MM.1S (cell line): ENCODE measurements at regions not wholly inside any gene's neighbourhood (a gene's known extent, or its start where the extent isn't known, plus 50 kb on each side); places are given as distances from the start of the nearest gene placed in this dataset.

Experiments
- DNase-seq: peaks from one replicate; pipeline ENCODE4 v3.0.0-alpha.2; 2015
- H2AFZ ChIP-seq: fragments of 300-600 bp; sonication (generic); 2 replicates; pipeline ENCODE4 v1.6.0; 2016; ENCODE audit warnings: antibody characterized with exemption, low read length
- H3F3A ChIP-seq: fragments of 300-600 bp; sonication (generic); 2 replicates; pipeline ENCODE4 v1.6.1; 2016; ENCODE audit warnings: mild to moderate bottlenecking, antibody characterized with exemption, low read length, moderate library complexity, mixed read lengths; ENCODE audit not compliant: insufficient read depth
- H3K27ac ChIP-seq: fragments of 300-600 bp; sonication (generic); 2 replicates; pipeline ENCODE4 v1.5.1; 2016; ENCODE audit warnings: mild to moderate bottlenecking, low read length
- H3K27me3 ChIP-seq: fragments of 300-600 bp; sonication (generic); replicated peaks from 2 replicates; pipeline ENCODE4 v1.6.0; 2016; ENCODE audit warnings: low read length; ENCODE audit not compliant: insufficient read depth
- H3K36me3 ChIP-seq: fragments of 300-600 bp; sonication (generic); replicated peaks from 2 replicates; pipeline ENCODE4 v1.6.1; 2016; ENCODE audit warnings: mild to moderate bottlenecking, low read length, mixed read lengths; ENCODE audit not compliant: insufficient read depth
- H3K4me1 ChIP-seq: fragments of 300-600 bp; sonication (generic); 2 replicates; pipeline ENCODE4 v1.6.1; 2016; ENCODE audit warnings: low read length, mixed read lengths
- H3K4me2 ChIP-seq: fragments of 300-600 bp; sonication (generic); 2 replicates; pipeline ENCODE4 v1.6.0; 2016; ENCODE audit warnings: low read depth, low read length
- H3K4me3 ChIP-seq: fragments of 300-600 bp; sonication (generic); 2 replicates; pipeline ENCODE4 v1.5.1; 2016; ENCODE audit warnings: low read length, mixed read lengths
- H3K79me2 ChIP-seq: fragments of 300-600 bp; sonication (generic); 2 replicates; pipeline ENCODE4 v1.6.1; 2016; ENCODE audit warnings: mixed run types, low read length, mixed read lengths
- H3K9ac ChIP-seq: fragments of 300-600 bp; sonication (generic); 2 replicates; pipeline ENCODE4 v1.6.1; 2016; ENCODE audit warnings: low read length, mixed read lengths
- H3K9me2 ChIP-seq: fragments of 300-600 bp; sonication (generic); replicated peaks from 2 replicates; pipeline ENCODE4 v1.6.1; 2016; ENCODE audit warnings: mild to moderate bottlenecking, low read length, mixed read lengths; ENCODE audit not compliant: insufficient read depth
- H3K9me3 ChIP-seq: fragments of 300-600 bp; sonication (generic); replicated peaks from 2 replicates; pipeline ENCODE4 v1.6.1; 2016; ENCODE audit warnings: mild to moderate bottlenecking, low read length, mixed read lengths; ENCODE audit not compliant: insufficient read depth
- H4K20me1 ChIP-seq: fragments of 300-600 bp; sonication (generic); 2 replicates; pipeline ENCODE4 v1.6.1; 2016; ENCODE audit warnings: mild to moderate bottlenecking, low read length, moderate library complexity, mixed read lengths; ENCODE audit not compliant: insufficient read depth
- CTCF ChIP-seq: fragments of 300-600 bp; sonication (generic); IDR thresholded peaks from 2 replicates; pipeline ENCODE4 v1.5.1; 2016; ENCODE audit warnings: antibody characterized with exemption, low read length, mixed read lengths
- EZH2 ChIP-seq: fragments of 300-600 bp; sonication (generic); optimal IDR thresholded peaks from 2 replicates; pipeline ENCODE3; 2017; ENCODE audit warnings: low read depth, mild to moderate bottlenecking, antibody characterized with exemption, low read length, mixed read lengths
- EZH2phosphoT487 ChIP-seq: fragments of 300-600 bp; sonication (generic); IDR thresholded peaks from 2 replicates; pipeline ENCODE4 v1.6.1; 2018; ENCODE audit warnings: antibody characterized with exemption, low read length

- TF ChIP-seq CTCF (no peak), EZH2phosphoT487 (no peak), EZH2 (no peak)
- Histone ChIP-seq H3K4me2 (no peak overlapping the region), H3K9me2 (no peaks in the 10 kb centered on the region), H4K20me1 (no peaks in the 10 kb centered on the region), H3F3A (no peaks in the 10 kb centered on the region), H3K27me3 (no peaks in the 10 kb centered on the region), H3K36me3 (no peaks in the 10 kb centered on the region), H2AFZ (no peak overlapping the region), H3K79me2 (no peaks in the 10 kb centered on the region), H3K9ac (no peak overlapping the region), H3K27ac (no peak overlapping the region), H3K9me3 (no peaks in the 10 kb centered on the region), H3K4me3 (no peak overlapping the region), H3K4me1 (no peaks in the 10 kb centered on the region)
- DNase-seq, result no peak
Observed at GRCh38 chr2:146467425-146467824, 1377.4 kb upstream of the ACVR2A start.

GRCh38 chr2:146465460-146465859 is 1379.4 kb upstream of the ACVR2A start:
- no peak for TF ChIP-seq CTCF
- TF ChIP-seq EZH2, result no peak
- no peak for TF ChIP-seq EZH2phosphoT487
- Histone ChIP-seq H3K36me3 (no peaks in the 10 kb centered on the region), H3K4me3 (no peak overlapping the region), H3K9me3 (no peaks in the 10 kb centered on the region), H3K27ac (no peak overlapping the region), H3F3A (no peaks in the 10 kb centered on the region), H3K4me2 (no peak overlapping the region), H3K9me2 (no peaks in the 10 kb centered on the region), H3K9ac (no peak overlapping the region), H2AFZ (no peak overlapping the region), H3K27me3 (no peaks in the 10 kb centered on the region), H3K79me2 (no peaks in the 10 kb centered on the region), H4K20me1 (no peaks in the 10 kb centered on the region), H3K4me1 (peaks cover 4% of the 10 kb centered on the region; the same call in 1 of the 2 replicates)
- no peak for DNase-seq

GRCh38 chr2:146461068-146461467 is 1383.8 kb upstream of the ACVR2A start:
- Histone ChIP-seq H3K4me3 (no peak overlapping the region), H3K27ac (no peak overlapping the region), H3K9ac (no peak overlapping the region), H3K9me2 (no peaks in the 10 kb centered on the region), H2AFZ (no peak overlapping the region), H3K4me2 (peak overlapping the region; percentile 9; the same call in 1 of the 2 replicates), H3K27me3 (no peaks in the 10 kb centered on the region), H3F3A (no peaks in the 10 kb centered on the region), H4K20me1 (no peaks in the 10 kb centered on the region), H3K79me2 (no peaks in the 10 kb centered on the region), H3K4me1 (peaks cover 4% of the 10 kb centered on the region; the same call in 1 of the 2 replicates), H3K9me3 (no peaks in the 10 kb centered on the region), H3K36me3 (no peaks in the 10 kb centered on the region)
- TF ChIP-seq EZH2phosphoT487 (no peak), EZH2 (no peak), CTCF (no peak)
- DNase-seq, result peak; percentile 28
